SU-DHL-6 (cell line): ENCODE measurements at regions not wholly inside any gene's neighbourhood (a gene's known extent, or its start where the extent isn't known, plus 50 kb on each side); places are given as distances from the start of the nearest gene placed in this dataset.

Experiments
- CTCF ChIP-seq: fragments of 200-600 bp; sonication (generic); IDR thresholded peaks from one replicate; pipeline ENCODE4 v1.5.1; 2017; ENCODE audit warnings: antibody characterized with exemption, mild to moderate bottlenecking, low read length, moderate library complexity; ENCODE audit not compliant: insufficient read depth, poor library complexity, severe bottlenecking
- EZH2phosphoT487 ChIP-seq: fragments of 200-600 bp; sonication (generic), shearing (Covaris generic); conservative IDR thresholded peaks from 2 replicates; pipeline ENCODE4 v1.6.1; 2018; ENCODE audit warnings: mild to moderate bottlenecking, antibody characterized with exemption, low read length, moderate library complexity, mixed read lengths

- TF ChIP-seq CTCF = no peak
- no peak for TF ChIP-seq EZH2phosphoT487
Measured at GRCh38 chr6:115064680-115065079, 721.9 kb upstream of the HS3ST5 start.
